Liver (tissue), 8 donors: ENCODE measurements at regions not wholly inside any gene's neighbourhood (a gene's known extent, or its start where the extent isn't known, plus 50 kb on each side); places are given as distances from the start of the nearest gene placed in this dataset.

Experiments
- DNase-seq: peaks from one replicate; pipeline ENCODE4 v3.0.0-alpha.2; 2017; ENCODE audit warnings: low spot score
- H3K27ac ChIP-seq, 2 donors: one replicate each; pipeline ENCODE4 v1.7.0; 2013; ENCODE audit warnings: inconsistent platforms in 2 of 2, low read length in 2 of 2, control low read depth in 1 of 2, low read depth in 1 of 2, mild to moderate bottlenecking in 1 of 2
- H3K27me3 ChIP-seq, 4 donors: one replicate each; pipeline versions ENCODE4 v1.6.1 to v1.7.0; 2013; ENCODE audit warnings: low read length in 3 of 4, inconsistent platforms in 1 of 4, mild to moderate bottlenecking in 1 of 4, moderate library complexity in 1 of 4; ENCODE audit not compliant: control insufficient read depth in 4 of 4, insufficient read depth in 4 of 4
- H3K36me3 ChIP-seq, 4 donors: one replicate each; pipeline versions ENCODE4 v1.6.1 to v1.7.0; 2013; ENCODE audit warnings: low read length in 3 of 4, mild to moderate bottlenecking in 3 of 4, low read depth in 1 of 4, moderate library complexity in 1 of 4; ENCODE audit not compliant: control insufficient read depth in 4 of 4, insufficient read depth in 3 of 4
- H3K4me1 ChIP-seq, 4 donors: one replicate each; pipeline versions ENCODE4 v1.6.1 to v1.7.0; 2013; ENCODE audit warnings: low read length in 3 of 4, mild to moderate bottlenecking in 3 of 4, moderate library complexity in 1 of 4; ENCODE audit not compliant: control insufficient read depth in 4 of 4, insufficient read depth in 4 of 4
- H3K4me3 ChIP-seq, 3 donors: one replicate each; pipeline versions ENCODE4 v1.6.1 to v1.7.0; 2013; ENCODE audit warnings: low read length in 3 of 3, control low read depth in 1 of 3, low read depth in 1 of 3, mild to moderate bottlenecking in 1 of 3
- H3K9ac ChIP-seq, 2 donors: one replicate each; pipeline ENCODE4 v1.7.0; 2013; ENCODE audit warnings: low read length in 2 of 2, mild to moderate bottlenecking in 2 of 2, moderate library complexity in 2 of 2, control low read depth in 1 of 2, low read depth in 1 of 2
- H3K9me3 ChIP-seq, 4 donors: one replicate each; pipeline versions ENCODE4 v1.6.1 to v1.7.0; 2013; ENCODE audit warnings: low read length in 3 of 4; ENCODE audit not compliant: control insufficient read depth in 4 of 4
- ATF3 ChIP-seq: IDR thresholded peaks from 2 replicates; pipeline ENCODE4 v1.6.1; 2016; ENCODE audit warnings: antibody characterized with exemption
- CTCF ChIP-seq: fragments of 150-350 bp; IDR thresholded peaks from 2 replicates; pipeline ENCODE4 v1.5.1; 2017; ENCODE audit warnings: improper control_type of control experiment, low read depth, low read length; ENCODE audit not compliant: missing input control
- EGR1 ChIP-seq, 2 donors: IDR thresholded peaks; 2 replicates each; pipeline ENCODE4 v1.6.1; 2016 to 2018; ENCODE audit warnings: antibody characterized with exemption in 2 of 2, low read depth in 2 of 2
- FOXA1 ChIP-seq: IDR thresholded peaks from 2 replicates; pipeline ENCODE4 v1.6.1; 2016; ENCODE audit warnings: antibody characterized with exemption
- FOXA2 ChIP-seq: IDR thresholded peaks from 2 replicates; pipeline ENCODE4 v1.6.1; 2016; ENCODE audit warnings: antibody characterized with exemption
- GABPA ChIP-seq, 2 donors: IDR thresholded peaks in 1 of 2; conservative IDR thresholded peaks in 1 of 2; 2 replicates each; pipeline ENCODE4 v1.6.1; 2016; ENCODE audit warnings: antibody characterized with exemption in 2 of 2, mild to moderate bottlenecking in 1 of 2, moderate library complexity in 1 of 2
- HNF4A ChIP-seq, 2 donors: conservative IDR thresholded peaks; 2 replicates each; pipeline ENCODE4 v1.6.1; 2016; ENCODE audit warnings: antibody characterized with exemption in 2 of 2, mild to moderate bottlenecking in 2 of 2
- HNF4G ChIP-seq: IDR thresholded peaks from 2 replicates; pipeline ENCODE4 v1.6.1; 2016; ENCODE audit warnings: antibody characterized with exemption
- JUND ChIP-seq, 2 donors: IDR thresholded peaks; 2 replicates each; pipeline ENCODE4 v1.6.1; 2016; ENCODE audit warnings: antibody characterized with exemption in 2 of 2
- NR2F2 ChIP-seq: IDR thresholded peaks from 2 replicates; pipeline ENCODE4 v1.6.1; 2016; ENCODE audit warnings: antibody characterized with exemption
- RAD21 ChIP-seq, 2 donors: IDR thresholded peaks; 2 replicates each; pipeline ENCODE4 v1.6.1; 2016; ENCODE audit warnings: antibody characterized with exemption in 2 of 2, mild to moderate bottlenecking in 2 of 2
- RXRA ChIP-seq, 2 donors: IDR thresholded peaks; 2 replicates each; pipeline ENCODE4 v1.6.1; 2017 to 2018; ENCODE audit warnings: antibody characterized with exemption in 2 of 2, mild to moderate bottlenecking in 1 of 2
- SP1 ChIP-seq: IDR thresholded peaks from 2 replicates; pipeline ENCODE4 v1.6.1; 2018; ENCODE audit warnings: antibody characterized with exemption, mild to moderate bottlenecking
- TAF1 ChIP-seq: conservative IDR thresholded peaks from 2 replicates; pipeline ENCODE4 v1.6.1; 2016; ENCODE audit warnings: antibody characterized with exemption, mild to moderate bottlenecking
- YY1 ChIP-seq: IDR thresholded peaks from 2 replicates; pipeline ENCODE4 v1.6.1; 2016; ENCODE audit warnings: antibody characterized with exemption, mild to moderate bottlenecking
- ZBTB33 ChIP-seq: IDR thresholded peaks from 2 replicates; pipeline ENCODE4 v1.6.1; 2016; ENCODE audit warnings: antibody characterized with exemption
- WGBS: extraction: QIAGEN DNeasy Blood & Tissue Kit; methylation state at CpG from one replicate; pipeline ENCODE4 v1.1.7; 2013; 5-methylcytosine and 5-hydroxymethylcytosine counted together
- TF ChIP-seq, protein P1 (sequence below): IDR thresholded peaks from 2 replicates; pipeline ENCODE4 v1.6.1; 2016; ENCODE audit warnings: antibody characterized with exemption, mild to moderate bottlenecking
- TF ChIP-seq, protein P2 (sequence below): IDR thresholded peaks from 2 replicates; pipeline ENCODE4 v1.6.1; 2016; ENCODE audit warnings: antibody characterized with exemption
- donor health status: healthy.
- donor health status: healthy.
- donor health status: healthy.
- donor health status: healthy.
- donor health status: healthy.

- DNase-seq = no peak
- Histone ChIP-seq H3K9me3 (no peaks in the 10 kb centered on the region), H3K27me3 (no peaks in the 10 kb centered on the region), H3K36me3 (no peaks in the 10 kb centered on the region), H3K4me1 (peaks cover 0 to 4% (median 0%) of the 10 kb centered on the region in 4 donors), H3K9ac (no peak overlapping the region), H3K4me3 (no peak overlapping the region), H3K27ac (no peak overlapping the region)
- TF ChIP-seq ATF3 = no peak
- no peak for TF ChIP-seq CTCF
- TF ChIP-seq RAD21 (IDR thresholded peaks at IDR 0.05) = no peak
- TF ChIP-seq GABPA (IDR thresholded peaks at IDR 0.05 in 1 of 2, conservative IDR thresholded peaks at IDR 0.05 in 1 of 2) = no peak
- no peak for TF ChIP-seq FOXA1
- no peak for TF ChIP-seq RXRA (IDR thresholded peaks at IDR 0.05)
- no peak for TF ChIP-seq HNF4G
- TF ChIP-seq ZBTB33 = no peak
- no peak for TF ChIP-seq FOXA2
- no peak for TF ChIP-seq JUND (IDR thresholded peaks at IDR 0.05)
- no peak for TF ChIP-seq SP1
Observed at GRCh38 chr7:104065491-104065890, 76.0 kb upstream of the RELN start.

- WGBS = 39% methylated on average over 1 of the region's 1 CpG
- TF ChIP-seq, protein P1, sequence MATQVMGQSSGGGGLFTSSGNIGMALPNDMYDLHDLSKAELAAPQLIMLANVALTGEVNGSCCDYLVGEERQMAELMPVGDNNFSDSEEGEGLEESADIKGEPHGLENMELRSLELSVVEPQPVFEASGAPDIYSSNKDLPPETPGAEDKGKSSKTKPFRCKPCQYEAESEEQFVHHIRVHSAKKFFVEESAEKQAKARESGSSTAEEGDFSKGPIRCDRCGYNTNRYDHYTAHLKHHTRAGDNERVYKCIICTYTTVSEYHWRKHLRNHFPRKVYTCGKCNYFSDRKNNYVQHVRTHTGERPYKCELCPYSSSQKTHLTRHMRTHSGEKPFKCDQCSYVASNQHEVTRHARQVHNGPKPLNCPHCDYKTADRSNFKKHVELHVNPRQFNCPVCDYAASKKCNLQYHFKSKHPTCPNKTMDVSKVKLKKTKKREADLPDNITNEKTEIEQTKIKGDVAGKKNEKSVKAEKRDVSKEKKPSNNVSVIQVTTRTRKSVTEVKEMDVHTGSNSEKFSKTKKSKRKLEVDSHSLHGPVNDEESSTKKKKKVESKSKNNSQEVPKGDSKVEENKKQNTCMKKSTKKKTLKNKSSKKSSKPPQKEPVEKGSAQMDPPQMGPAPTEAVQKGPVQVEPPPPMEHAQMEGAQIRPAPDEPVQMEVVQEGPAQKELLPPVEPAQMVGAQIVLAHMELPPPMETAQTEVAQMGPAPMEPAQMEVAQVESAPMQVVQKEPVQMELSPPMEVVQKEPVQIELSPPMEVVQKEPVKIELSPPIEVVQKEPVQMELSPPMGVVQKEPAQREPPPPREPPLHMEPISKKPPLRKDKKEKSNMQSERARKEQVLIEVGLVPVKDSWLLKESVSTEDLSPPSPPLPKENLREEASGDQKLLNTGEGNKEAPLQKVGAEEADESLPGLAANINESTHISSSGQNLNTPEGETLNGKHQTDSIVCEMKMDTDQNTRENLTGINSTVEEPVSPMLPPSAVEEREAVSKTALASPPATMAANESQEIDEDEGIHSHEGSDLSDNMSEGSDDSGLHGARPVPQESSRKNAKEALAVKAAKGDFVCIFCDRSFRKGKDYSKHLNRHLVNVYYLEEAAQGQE = no peak
- TF ChIP-seq FOXA2 = no peak
- TF ChIP-seq, protein P2, sequence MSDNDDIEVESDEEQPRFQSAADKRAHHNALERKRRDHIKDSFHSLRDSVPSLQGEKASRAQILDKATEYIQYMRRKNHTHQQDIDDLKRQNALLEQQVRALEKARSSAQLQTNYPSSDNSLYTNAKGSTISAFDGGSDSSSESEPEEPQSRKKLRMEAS = no peak
- no peak for TF ChIP-seq EGR1 (IDR thresholded peaks at IDR 0.05; ENCODE audit: low read depth in 2 of 2)
- TF ChIP-seq SP1 = no peak
- TF ChIP-seq JUND (IDR thresholded peaks at IDR 0.05) = no peak
- TF ChIP-seq RAD21 (IDR thresholded peaks at IDR 0.05) = no peak
- no peak for TF ChIP-seq ZBTB33
- TF ChIP-seq FOXA1 = no peak
- TF ChIP-seq GABPA (IDR thresholded peaks at IDR 0.05 in 1 of 2, conservative IDR thresholded peaks at IDR 0.05 in 1 of 2) = no peak
- TF ChIP-seq HNF4G = no peak
- TF ChIP-seq CTCF = no peak
- no peak for TF ChIP-seq YY1
- TF ChIP-seq ATF3 = no peak
- TF ChIP-seq RXRA (IDR thresholded peaks at IDR 0.05) = no peak
- no peak for TF ChIP-seq NR2F2
- TF ChIP-seq TAF1 = no peak
- no peak for TF ChIP-seq HNF4A (conservative IDR thresholded peaks at IDR 0.05)
- no peak overlapping the region for H3K4me3 ChIP-seq
- peaks cover 0 to 4% (median 0%) of the 10 kb centered on the region in 4 donors for H3K4me1 ChIP-seq
- DNase-seq = no peak
- H3K9ac ChIP-seq = no peak overlapping the region
- H3K27me3 ChIP-seq = no peaks in the 10 kb centered on the region
- H3K9me3 ChIP-seq = no peaks in the 10 kb centered on the region
- no peak overlapping the region for H3K27ac ChIP-seq
- H3K36me3 ChIP-seq = no peaks in the 10 kb centered on the region
Observed at GRCh38 chr7:104064969-104065387, 75.5 kb upstream of the RELN start.
